Body of pancreas (tissue), 4 donors: ENCODE measurements at regions not wholly inside any gene's neighbourhood (a gene's known extent, or its start where the extent isn't known, plus 50 kb on each side); places are given as distances from the start of the nearest gene placed in this dataset.

ENCODE experiments used
- ATAC-seq: fragments of 150-250 bp; one replicate; pipeline ENCODE4 v1.9.1; 2016
- DNase-seq, 4 donors: peaks; one replicate each; pipeline ENCODE4 v3.0.0-alpha.2; 2019
- H3K27ac ChIP-seq, 4 donors: fragments of 200-600 bp; sonication (generic); 1 replicate in 3 of 4; 2 replicates in 1 of 4; pipeline versions ENCODE4 v1.5.1 to v1.6.1; 2016 to 2019; ENCODE audit warnings: mild to moderate bottlenecking in 1 of 4, mixed read lengths in 1 of 4, moderate library complexity in 1 of 4
- H3K27me3 ChIP-seq, 2 donors: fragments of 200-600 bp; sonication (generic); one replicate each; pipeline ENCODE4 v1.6.0; 2016; ENCODE audit warnings: mild to moderate bottlenecking in 1 of 2
- H3K36me3 ChIP-seq, 2 donors: fragments of 200-600 bp; sonication (generic); replicated peaks in 1 of 2; 2 replicates each; pipeline ENCODE4 v1.5.1; 2016; ENCODE audit warnings: low read depth in 2 of 2; ENCODE audit not compliant: insufficient read depth in 1 of 2
- H3K4me1 ChIP-seq: fragments of 200-600 bp; sonication (generic); one replicate; pipeline ENCODE4 v1.6.0; 2016
- H3K4me3 ChIP-seq, 2 donors: fragments of 200-600 bp; sonication (generic); 1 replicate in 1 of 2; 2 replicates in 1 of 2; pipeline ENCODE4 v1.5.1; 2016 to 2019
- H3K9me3 ChIP-seq, 3 donors: fragments of 200-600 bp; sonication (generic); 1 replicate in 2 of 3; 2 replicates in 1 of 3; pipeline ENCODE4 v1.5.1; 2016
- CTCF ChIP-seq, 7 experiments: fragments of 450-650 bp in 4 of 7; fragments of 200-600 bp in 3 of 7; sonication (generic) in 3 of 7; IDR thresholded peaks; one replicate each; pipeline ENCODE4 v1.5.1; 2016 to 2019; ENCODE audit warnings: antibody characterized with exemption in 7 of 7
- POLR2A ChIP-seq, 3 donors: fragments of 450-650 bp; IDR thresholded peaks; one replicate each; pipeline ENCODE4 v1.6.1; 2016; ENCODE audit warnings: antibody characterized with exemption in 3 of 3, mild to moderate bottlenecking in 2 of 3
- WGBS, 2 donors: methylation state at CpG; one replicate each; pipeline ENCODE4 v1.1.5; 2017; 5-methylcytosine and 5-hydroxymethylcytosine counted together
- intact Hi-C: fragments of 100-400 bp; cut with DNase I; formaldehyde crosslinking; loops from one replicate; pipeline ENCODE4 v1.15.1; 2023

GRCh38 chr2:120523766-120524165 is 177.8 kb downstream of the INHBB start:
- Histone ChIP-seq H3K36me3 (no peaks in the 10 kb centered on the region), H3K4me3 (no peak overlapping the region), H3K9me3 (no peaks in the 10 kb centered on the region), H3K4me1 (peaks cover 6% of the 10 kb centered on the region), H3K27me3 (no peaks in the 10 kb centered on the region), H3K27ac (no peak overlapping the region)
- DNase-seq (no peak), ATAC-seq (no peak)
- 92 to 93% methylated on average over 5 of the region's 5 CpGs for WGBS, 2 donors
- TF ChIP-seq POLR2A (IDR thresholded peaks at IDR 0.05) (no peak), CTCF (IDR thresholded peaks at IDR 0.05) (no peak)
- intact Hi-C loops = loop anchor here (10.0 kb wide), 1 partner anchor 169 kb away; no protein-coding TSS in a partner anchor

- H3K9me3 ChIP-seq = no peaks in the 10 kb centered on the region
- intact Hi-C loops = loop anchor here (10.0 kb wide), 1 partner anchor 169 kb away; no protein-coding TSS in a partner anchor
- H3K4me3 ChIP-seq = no peak overlapping the region
- WGBS, 2 donors = 76 to 86% methylated on average over 8 to 9 of the region's 9 CpGs
- H3K4me1 ChIP-seq = peaks cover 6% of the 10 kb centered on the region
- no peaks in the 10 kb centered on the region for H3K27me3 ChIP-seq
- H3K27ac ChIP-seq = no peak overlapping the region
- no peak for TF ChIP-seq POLR2A (IDR thresholded peaks at IDR 0.05)
- TF ChIP-seq CTCF (IDR thresholded peaks at IDR 0.05) = no peak
- DNase-seq = no peak
- ATAC-seq = no peak
- no peaks in the 10 kb centered on the region for H3K36me3 ChIP-seq
These were observed 178.2 kb downstream of the INHBB start for GRCh38 chr2:120524174-120524573.

- Histone ChIP-seq H3K4me3 (no peak overlapping the region), H3K9me3 (no peaks in the 10 kb centered on the region), H3K27me3 (no peaks in the 10 kb centered on the region), H3K36me3 (no peaks in the 10 kb centered on the region), H3K4me1 (peaks cover 6% of the 10 kb centered on the region), H3K27ac (peak overlapping the region in 2 of 4 donors; percentile 34 to 44)
- TF ChIP-seq POLR2A (IDR thresholded peaks at IDR 0.05) = no peak
- TF ChIP-seq CTCF (IDR thresholded peaks at IDR 0.05) = peak in 1 of 7 experiments; percentile 10
- no peak for ATAC-seq
- DNase-seq = peak in 2 of 4 donors; percentile 40 to 57
- WGBS, 2 donors = 45 to 50% methylated on average over 18 of the region's 18 CpGs
- intact Hi-C loops = loop anchor here (10.0 kb wide), 1 partner anchor 171 kb away; no protein-coding TSS in a partner anchor
These were observed 179.4 kb downstream of the INHBB start for GRCh38 chr2:120525056-120526046.

GRCh38 chr2:120526047-120526562 is 180.2 kb downstream of the INHBB start:
- intact Hi-C loops = loop anchor here (10.0 kb wide), 1 partner anchor 171 kb away; no protein-coding TSS in a partner anchor
- Histone ChIP-seq H3K9me3 (no peaks in the 10 kb centered on the region), H3K4me1 (peaks cover 6% of the 10 kb centered on the region), H3K27me3 (no peaks in the 10 kb centered on the region), H3K36me3 (no peaks in the 10 kb centered on the region), H3K27ac (peak overlapping the region in 2 of 4 donors; percentile 34 to 44), H3K4me3 (no peak overlapping the region)
- ATAC-seq (peak; percentile 31), DNase-seq (no peak)
- TF ChIP-seq POLR2A (IDR thresholded peaks at IDR 0.05) (no peak), CTCF (IDR thresholded peaks at IDR 0.05) (no peak)
- WGBS, 2 donors = 60 to 70% methylated on average over 10 to 16 of the region's 16 CpGs
